Endothelial cell of umbilical vein (primary cell): ENCODE measurements at regions not wholly inside any gene's neighbourhood (a gene's known extent, or its start where the extent isn't known, plus 50 kb on each side); places are given as distances from the start of the nearest gene placed in this dataset.

ENCODE experiments used
- BruUV-seq: library from RNA; stranded (reverse); fragments of 400-500 nt; replicated peaks from 2 replicates; lab custom pipeline; 2021; lab: Mats Ljungman, UMichigan
- CTCF ChIA-PET: fragments of 300-600, 350-600 bp; sonication (Branson Sonifier 250); formaldehyde crosslinking; loops from one replicate; lab custom pipeline; 2021; ENCODE audit warnings: antibody characterized with exemption, inconsistent platforms; lab: Charles Lee
- POLR2A ChIA-PET: fragments of 300-600, 350-600 bp; sonication (Branson Sonifier 250); formaldehyde crosslinking; loops from one replicate; lab custom pipeline; 2021; ENCODE audit warnings: antibody characterized with exemption, inconsistent platforms; lab: Charles Lee
- DNase-seq: peaks from one replicate; pipeline ENCODE4 v3.0.0-alpha.2; 2011; ENCODE audit warnings: low read depth, low spot score
- FAIRE-seq: peaks from 2 replicates; lab custom pipeline; 2011; peaks lifted over from hg19 to GRCh38; lab: Jason Lieb, UNC
- H2AFZ ChIP-seq: 2 replicates; pipeline ENCODE4 v1.6.0; 2012; ENCODE audit warnings: low read depth, low read length, control low read depth, inconsistent platforms
- H3K27ac ChIP-seq: 2 replicates; pipeline ENCODE4 v1.5.1; 2011; ENCODE audit warnings: low read depth, mild to moderate bottlenecking, control low read depth, low read length, moderate library complexity; ENCODE audit not compliant: insufficient read depth
- H3K27me3 ChIP-seq, 2 experiments: 2 replicates each; pipeline versions ENCODE4 v1.6.0 to v1.6.1; 2011; ENCODE audit warnings: low read length in 2 of 2, mixed read lengths in 1 of 2; ENCODE audit not compliant: control insufficient read depth in 2 of 2, insufficient read depth in 2 of 2
- H3K36me3 ChIP-seq, 2 experiments: 2 replicates in 1 of 2; 3 replicates in 1 of 2; pipeline ENCODE4 v1.5.1; 2011; ENCODE audit warnings: low read length in 2 of 2, mild to moderate bottlenecking in 1 of 2, moderate library complexity in 1 of 2; ENCODE audit not compliant: control insufficient read depth in 2 of 2, insufficient read depth in 2 of 2; ENCODE audit errors: extremely low read depth in 1 of 2
- H3K4me1 ChIP-seq: 3 replicates; pipeline ENCODE4 v1.5.1; 2011; ENCODE audit warnings: mild to moderate bottlenecking, low read length; ENCODE audit not compliant: control insufficient read depth, insufficient read depth; ENCODE audit errors: extremely low read depth
- H3K4me2 ChIP-seq: 2 replicates; pipeline ENCODE4 v1.6.1; 2011; ENCODE audit warnings: low read length, control low read depth, mixed read lengths; ENCODE audit not compliant: insufficient read depth
- H3K4me3 ChIP-seq, 3 experiments: fragments of 200-600 bp in 1 of 3; sonication (generic), shearing (Covaris generic) in 1 of 3; replicated peaks in 1 of 3; 2 replicates each; pipeline ENCODE4 v1.5.1; 2011 to 2016; ENCODE audit warnings: control low read depth in 3 of 3, low read length in 3 of 3, mild to moderate bottlenecking in 2 of 3, inconsistent platforms in 1 of 3, low read depth in 1 of 3, moderate library complexity in 1 of 3; ENCODE audit not compliant: insufficient read depth in 1 of 3
- H3K79me2 ChIP-seq: 2 replicates; pipeline ENCODE4 v1.6.0; 2012; ENCODE audit warnings: low read length, inconsistent platforms; ENCODE audit not compliant: control insufficient read depth, insufficient read depth
- H3K9ac ChIP-seq: replicated peaks from 2 replicates; pipeline ENCODE3; 2011; ENCODE audit warnings: low read length, control low read depth; ENCODE audit not compliant: insufficient read depth; ENCODE audit errors: extremely low read depth
- H3K9me1 ChIP-seq: replicated peaks from 3 replicates; pipeline ENCODE4 v1.6.0; 2011; ENCODE audit warnings: mild to moderate bottlenecking, low read length; ENCODE audit not compliant: control insufficient read depth, insufficient read depth; ENCODE audit errors: extremely low read depth
- H3K9me3 ChIP-seq: replicated peaks from 2 replicates; pipeline ENCODE4 v1.5.1; 2012; ENCODE audit warnings: low read length, inconsistent platforms; ENCODE audit not compliant: control insufficient read depth, insufficient read depth
- H4K20me1 ChIP-seq: replicated peaks from 2 replicates; pipeline ENCODE3; 2011; ENCODE audit warnings: mild to moderate bottlenecking, low read length; ENCODE audit not compliant: control insufficient read depth, insufficient read depth; ENCODE audit errors: extremely low read depth
- GATA2 ChIP-seq: IDR thresholded peaks from 2 replicates; pipeline ENCODE4 v1.7.0; 2011; ENCODE audit warnings: low read depth, mild to moderate bottlenecking, moderate library complexity, mixed read lengths, low read length; ENCODE audit not compliant: insufficient read length, insufficient read depth
- JUN ChIP-seq: IDR thresholded peaks from 2 replicates; pipeline ENCODE4 v1.6.1; 2011; ENCODE audit warnings: borderline replicate concordance, low read depth; ENCODE audit not compliant: insufficient read length, insufficient read depth
- MAX ChIP-seq: IDR thresholded peaks from 2 replicates; pipeline ENCODE4 v1.6.1; 2011; ENCODE audit not compliant: insufficient read depth, insufficient read length
- MYC ChIP-seq: IDR thresholded peaks from one replicate; pipeline ENCODE4 v1.6.1; 2011; ENCODE audit warnings: mild to moderate bottlenecking, low read depth, low read length
- POLR2A ChIP-seq: IDR thresholded peaks from 2 replicates; pipeline ENCODE4 v1.6.1; 2012; ENCODE audit warnings: low read depth, mild to moderate bottlenecking, control low read depth, low read length
- dilution Hi-C: fragments of 300-500 bp; cut with MboI; formaldehyde crosslinking; loops from one replicate; pipeline ENCODE4 v1.15.0; 2019; ENCODE audit warnings: low sequenced_read_pairs; ENCODE audit not compliant: extremely low pct_ligation_motif_present
- intact Hi-C: fragments of 100-400 bp; cut with micrococcal nuclease; formaldehyde crosslinking; loops from one replicate; pipeline ENCODE4 v1.10.0; 2022
- TF ChIP-seq, protein P1 (sequence below), 2 donors: IDR thresholded peaks; 1 replicate in 1 of 2; 2 replicates in 1 of 2; pipeline ENCODE4 v1.5.1; 2011; ENCODE audit warnings: low read length in 2 of 2, mild to moderate bottlenecking in 2 of 2, moderate library complexity in 2 of 2, control low read depth in 1 of 2, inconsistent platforms in 1 of 2, low read depth in 1 of 2; ENCODE audit not compliant: insufficient read depth in 1 of 2; ENCODE audit errors: extremely low read depth in 1 of 2

DNA sequence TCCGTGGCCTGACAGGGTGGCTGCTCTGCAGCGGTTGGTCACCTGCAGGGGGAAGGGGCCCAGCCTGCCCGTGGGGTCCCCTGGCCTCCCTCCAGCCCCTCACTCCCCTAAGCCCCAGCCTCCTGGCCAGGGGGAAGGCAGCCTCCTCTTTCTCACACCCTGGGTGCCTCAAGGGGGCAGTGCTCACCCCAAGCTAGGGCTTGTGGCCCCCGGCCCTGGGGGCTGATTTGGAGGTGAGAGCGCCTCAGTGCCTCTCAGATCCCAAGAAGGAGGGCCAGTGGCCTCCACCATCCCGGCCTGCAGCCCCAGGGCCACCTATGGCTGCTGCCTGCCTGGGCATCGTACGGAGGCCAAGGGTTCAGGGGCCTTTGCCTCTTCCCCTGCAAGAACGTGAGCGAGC lies 66.4 kb upstream of the TTC34 start:
- intact Hi-C loops = no loop called here
- TF ChIP-seq POLR2A = no peak
- TF ChIP-seq GATA2 = no peak
- no peak for FAIRE-seq

DNA sequence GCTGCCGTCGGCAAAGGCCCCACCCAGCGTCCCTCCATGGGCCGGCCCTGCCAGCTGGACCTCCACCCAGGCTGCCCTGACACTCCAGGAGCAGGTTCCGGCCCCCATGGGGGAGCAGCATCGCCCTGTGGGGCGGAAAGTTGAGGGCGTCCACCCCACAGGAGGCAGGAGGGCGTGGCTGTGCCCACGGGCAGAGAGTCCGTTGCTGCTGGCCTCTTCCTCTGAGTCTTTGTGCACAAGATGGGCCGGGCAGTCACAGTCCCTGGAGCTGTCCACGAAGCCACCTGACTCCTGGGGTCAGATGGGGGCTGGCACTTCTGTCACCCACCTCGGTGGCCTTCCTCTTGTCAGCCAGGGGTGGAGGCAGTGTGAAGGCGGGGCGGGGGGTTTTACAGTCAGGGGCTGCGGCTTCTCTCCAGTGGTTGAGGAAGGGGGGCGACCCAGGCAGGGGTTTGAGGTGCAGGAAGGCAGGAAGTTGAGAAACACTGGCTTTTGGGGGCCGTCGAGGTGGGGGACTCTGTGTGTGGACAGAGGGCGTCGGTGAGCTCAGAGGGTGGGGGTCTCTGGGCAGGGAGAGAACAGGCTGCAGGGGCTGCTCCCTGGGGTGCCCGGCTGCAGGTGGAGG lies 67.2 kb upstream of the TTC34 start:
- CTCF ChIA-PET = no interaction called here
- H3K27me3 ChIP-seq = no peaks in the 10 kb centered on the region
- no peaks in the 10 kb centered on the region for H4K20me1 ChIP-seq
- intact Hi-C loops = no loop called here
- H3K9me1 ChIP-seq = no peaks in the 10 kb centered on the region
- H3K9ac ChIP-seq = no peak overlapping the region
- DNase-seq (no peak), FAIRE-seq (no peak)
- dilution Hi-C loops = no loop called here
- H3K4me2 ChIP-seq = no peak overlapping the region
- no peaks in the 10 kb centered on the region for H3K4me1 ChIP-seq
- H2AFZ ChIP-seq = no peak overlapping the region
- no peaks in the 10 kb centered on the region for H3K36me3 ChIP-seq
- H3K9me3 ChIP-seq = peaks cover 8% of the 10 kb centered on the region
- no peak overlapping the region for H3K27ac ChIP-seq
- H3K4me3 ChIP-seq = no peak overlapping the region
- H3K79me2 ChIP-seq = no peaks in the 10 kb centered on the region
- BruUV-seq = no TSS peak
- POLR2A ChIA-PET = no interaction called here
- no peak for TF ChIP-seq MAX
- no peak for TF ChIP-seq GATA2
- no peak for TF ChIP-seq POLR2A
- TF ChIP-seq, protein P1, sequence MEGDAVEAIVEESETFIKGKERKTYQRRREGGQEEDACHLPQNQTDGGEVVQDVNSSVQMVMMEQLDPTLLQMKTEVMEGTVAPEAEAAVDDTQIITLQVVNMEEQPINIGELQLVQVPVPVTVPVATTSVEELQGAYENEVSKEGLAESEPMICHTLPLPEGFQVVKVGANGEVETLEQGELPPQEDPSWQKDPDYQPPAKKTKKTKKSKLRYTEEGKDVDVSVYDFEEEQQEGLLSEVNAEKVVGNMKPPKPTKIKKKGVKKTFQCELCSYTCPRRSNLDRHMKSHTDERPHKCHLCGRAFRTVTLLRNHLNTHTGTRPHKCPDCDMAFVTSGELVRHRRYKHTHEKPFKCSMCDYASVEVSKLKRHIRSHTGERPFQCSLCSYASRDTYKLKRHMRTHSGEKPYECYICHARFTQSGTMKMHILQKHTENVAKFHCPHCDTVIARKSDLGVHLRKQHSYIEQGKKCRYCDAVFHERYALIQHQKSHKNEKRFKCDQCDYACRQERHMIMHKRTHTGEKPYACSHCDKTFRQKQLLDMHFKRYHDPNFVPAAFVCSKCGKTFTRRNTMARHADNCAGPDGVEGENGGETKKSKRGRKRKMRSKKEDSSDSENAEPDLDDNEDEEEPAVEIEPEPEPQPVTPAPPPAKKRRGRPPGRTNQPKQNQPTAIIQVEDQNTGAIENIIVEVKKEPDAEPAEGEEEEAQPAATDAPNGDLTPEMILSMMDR (IDR thresholded peaks at IDR 0.05; ENCODE audit: extremely low read depth in 1 of 2, insufficient read depth in 1 of 2, low read depth in 1 of 2, low read length in 2 of 2) = no peak
- no peak for TF ChIP-seq MYC
- no peak for TF ChIP-seq JUN

More for the DNA sequence above, 66.4 kb upstream of the TTC34 start:
- H3K4me2 ChIP-seq = no peak overlapping the region
- ChIA-PET POLR2A (no interaction called here), CTCF (no interaction called here)
- no peak overlapping the region for H3K27ac ChIP-seq
- no peaks in the 10 kb centered on the region for H3K79me2 ChIP-seq
- H3K9me1 ChIP-seq = no peaks in the 10 kb centered on the region
- no TSS peak for BruUV-seq
- no peaks in the 10 kb centered on the region for H3K36me3 ChIP-seq
- no peak for DNase-seq
- no peak overlapping the region for H3K9ac ChIP-seq
- peaks cover 6% of the 10 kb centered on the region for H3K9me3 ChIP-seq
- no peaks in the 10 kb centered on the region for H3K4me1 ChIP-seq
- dilution Hi-C loops = no loop called here
- H3K27me3 ChIP-seq = no peaks in the 10 kb centered on the region
- no peaks in the 10 kb centered on the region for H4K20me1 ChIP-seq
- no peak overlapping the region for H3K4me3 ChIP-seq
- no peak overlapping the region for H2AFZ ChIP-seq
